HEK293T (cell line): ENCODE measurements at regions not wholly inside any gene's neighbourhood (a gene's known extent, or its start where the extent isn't known, plus 50 kb on each side); places are given as distances from the start of the nearest gene placed in this dataset.

Experiments
- CTCF ChIA-PET: fragments of 350-600 bp; formaldehyde crosslinking; extraction: SDS; loops from one replicate; lab custom pipeline; 2021; ENCODE audit warnings: antibody characterized with exemption, inconsistent platforms; lab: Yijun Ruan, JAX
- POLR2A ChIA-PET: fragments of 350-600 bp; formaldehyde crosslinking; extraction: SDS; loops from one replicate; lab custom pipeline; 2020; ENCODE audit warnings: antibody characterized with exemption, inconsistent platforms; lab: Yijun Ruan, JAX
- DNase-seq: peaks from one replicate; pipeline ENCODE4 v3.0.0; 2012; ENCODE audit warnings: mixed read lengths; ENCODE audit errors: extremely low spot score
- ARNT ChIP-seq: fragments of 450-650 bp; IDR thresholded peaks from 2 replicates; pipeline ENCODE4 v1.6.1; 2017; ENCODE audit warnings: mild to moderate bottlenecking
- BHLHE40 ChIP-seq: fragments of 450-650 bp; IDR thresholded peaks from 2 replicates; pipeline ENCODE4 v1.6.1; 2016; ENCODE audit warnings: mild to moderate bottlenecking, moderate library complexity, borderline replicate concordance
- CTBP1 ChIP-seq: fragments of 450-650 bp; IDR thresholded peaks from 2 replicates; pipeline ENCODE4 v1.6.1; 2016; ENCODE audit warnings: borderline replicate concordance
- ELF4 ChIP-seq: fragments of 450-650 bp; IDR thresholded peaks from 2 replicates; pipeline ENCODE4 v1.6.1; 2017; ENCODE audit warnings: antibody characterized with exemption
- FOXA1 ChIP-seq: fragments of 450-650 bp; IDR thresholded peaks from 2 replicates; pipeline ENCODE4 v1.6.1; 2016; ENCODE audit warnings: mild to moderate bottlenecking
- FOXK2 ChIP-seq: fragments of 450-650 bp; IDR thresholded peaks from 2 replicates; pipeline ENCODE4 v1.6.1; 2016; ENCODE audit warnings: mild to moderate bottlenecking
- FOXM1 ChIP-seq: fragments of 450-650 bp; IDR thresholded peaks from 2 replicates; pipeline ENCODE4 v1.6.1; 2017; ENCODE audit warnings: mild to moderate bottlenecking, borderline replicate concordance
- HDGF ChIP-seq: fragments of 450-650 bp; IDR thresholded peaks from 2 replicates; pipeline ENCODE4 v1.6.1; 2017; ENCODE audit warnings: antibody characterized with exemption, borderline replicate concordance
- L3MBTL2 ChIP-seq: fragments of 450-650 bp; conservative IDR thresholded peaks from 2 replicates; pipeline ENCODE4 v1.6.1; 2016; ENCODE audit warnings: mild to moderate bottlenecking
- LEF1 ChIP-seq: fragments of 450-650 bp; IDR thresholded peaks from 2 replicates; pipeline ENCODE4 v1.6.1; 2017; ENCODE audit warnings: mild to moderate bottlenecking, borderline replicate concordance
- NFRKB ChIP-seq: fragments of 450-650 bp; IDR thresholded peaks from 2 replicates; pipeline ENCODE4 v1.6.1; 2016; ENCODE audit warnings: mild to moderate bottlenecking, moderate library complexity
- PKNOX1 ChIP-seq: fragments of 450-650 bp; IDR thresholded peaks from 2 replicates; pipeline ENCODE4 v1.6.1; 2016
- SP1 ChIP-seq: fragments of 450-650 bp; IDR thresholded peaks from 2 replicates; pipeline ENCODE4 v1.6.1; 2017
- SUZ12 ChIP-seq: fragments of 450-650 bp; IDR thresholded peaks from 2 replicates; pipeline ENCODE4 v1.6.1; 2016; ENCODE audit warnings: mild to moderate bottlenecking
- TARDBP ChIP-seq: fragments of 450-650 bp; IDR thresholded peaks from 2 replicates; pipeline ENCODE4 v1.6.1; 2016
- ZNF384 ChIP-seq: fragments of 450-650 bp; IDR thresholded peaks from 2 replicates; pipeline ENCODE4 v1.6.1; 2016

GRCh38 chr6:170085475-170086401 lies 205.1 kb downstream of the DLL1 start:
- no peak for DNase-seq
- TF ChIP-seq BHLHE40 (no peak), TARDBP (no peak), FOXK2 (no peak), SUZ12 (no peak), HDGF (no peak), ZNF384 (no peak), L3MBTL2 (no peak), FOXA1 (no peak), LEF1 (no peak), ELF4 (no peak), PKNOX1 (no peak), ARNT (no peak), CTBP1 (no peak), SP1 (no peak), NFRKB (no peak), FOXM1 (no peak)
- CTCF ChIA-PET, result no interaction called here
- POLR2A ChIA-PET, result no interaction called here

GRCh38 chr6:170084166-170084730 lies 206.6 kb downstream of the DLL1 start:
- DNase-seq, result no peak
- ChIA-PET CTCF (no interaction called here), POLR2A (no interaction called here)
- TF ChIP-seq FOXA1 (no peak), NFRKB (no peak), TARDBP (no peak), FOXM1 (no peak), ELF4 (no peak), BHLHE40 (no peak), ARNT (no peak), HDGF (no peak), L3MBTL2 (no peak), SP1 (no peak), CTBP1 (no peak)

- CTCF ChIA-PET, result no interaction called here
- no peak for DNase-seq
- TF ChIP-seq FOXM1 (no peak), NFRKB (no peak), PKNOX1 (no peak), L3MBTL2 (no peak), ARNT (no peak), LEF1 (no peak), CTBP1 (no peak), TARDBP (no peak), FOXA1 (no peak), ELF4 (no peak), FOXK2 (no peak), SUZ12 (no peak), SP1 (no peak)
- POLR2A ChIA-PET, result no interaction called here
Measured at GRCh38 chr6:170083236-170084051, 207.4 kb downstream of the DLL1 start.

GRCh38 chr6:170082531-170083187 lies 208.2 kb downstream of the DLL1 start:
- POLR2A ChIA-PET, result no interaction called here
- TF ChIP-seq SP1, result no peak
- no peak for DNase-seq
- CTCF ChIA-PET, result no interaction called here

- TF ChIP-seq NFRKB (no peak), ZNF384 (no peak), TARDBP (no peak), CTBP1 (no peak), SP1 (no peak), FOXM1 (no peak), PKNOX1 (no peak), ARNT (no peak), FOXA1 (no peak), SUZ12 (no peak), ELF4 (no peak), L3MBTL2 (no peak), HDGF (no peak), BHLHE40 (no peak), FOXK2 (no peak), LEF1 (no peak)
- POLR2A ChIA-PET, result no interaction called here
- no peak for DNase-seq
- CTCF ChIA-PET, result no interaction called here
Measured at GRCh38 chr6:170082067-170082466, 208.8 kb downstream of the DLL1 start.
